Choroid plexus epithelial cell (primary cell): ENCODE measurements at regions not wholly inside any gene's neighbourhood (a gene's known extent, or its start where the extent isn't known, plus 50 kb on each side); places are given as distances from the start of the nearest gene placed in this dataset.

Experiments
- DNase-seq: peaks from one replicate; pipeline ENCODE4 v3.0.0-alpha.2; 2010; ENCODE audit warnings: low read depth
- H3K4me3 ChIP-seq: 2 replicates; pipeline ENCODE4 v1.5.1; 2011; ENCODE audit warnings: low read depth, mild to moderate bottlenecking, control low read depth, low read length, moderate library complexity
- TF ChIP-seq, protein P1 (sequence below): conservative IDR thresholded peaks from 2 replicates; pipeline ENCODE4 v1.5.1; 2011; ENCODE audit warnings: low read depth, mild to moderate bottlenecking, control low read depth, inconsistent platforms, low read length, moderate library complexity

DNA sequence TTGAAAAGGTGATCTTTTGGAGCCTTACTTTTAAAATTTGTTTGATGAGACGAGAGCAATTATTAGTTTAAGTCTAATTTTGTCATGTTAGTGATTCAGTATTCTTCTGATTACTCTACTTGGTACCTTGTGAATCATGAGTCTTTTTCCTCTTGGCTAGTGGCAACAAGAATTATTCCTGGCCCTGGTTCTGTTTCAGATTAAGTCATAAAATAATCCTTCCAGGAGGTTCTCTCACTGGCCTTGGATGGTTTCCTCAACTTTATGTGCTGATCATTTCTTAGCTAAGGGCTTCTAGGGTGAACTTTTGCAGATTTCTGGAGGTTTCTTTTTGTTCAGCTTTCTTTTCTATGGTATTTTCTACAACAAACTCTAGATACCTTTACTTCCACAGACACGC, 741.8 kb upstream of the LUZP2 start:
- no peak overlapping the region for H3K4me3 ChIP-seq
- TF ChIP-seq, protein P1, sequence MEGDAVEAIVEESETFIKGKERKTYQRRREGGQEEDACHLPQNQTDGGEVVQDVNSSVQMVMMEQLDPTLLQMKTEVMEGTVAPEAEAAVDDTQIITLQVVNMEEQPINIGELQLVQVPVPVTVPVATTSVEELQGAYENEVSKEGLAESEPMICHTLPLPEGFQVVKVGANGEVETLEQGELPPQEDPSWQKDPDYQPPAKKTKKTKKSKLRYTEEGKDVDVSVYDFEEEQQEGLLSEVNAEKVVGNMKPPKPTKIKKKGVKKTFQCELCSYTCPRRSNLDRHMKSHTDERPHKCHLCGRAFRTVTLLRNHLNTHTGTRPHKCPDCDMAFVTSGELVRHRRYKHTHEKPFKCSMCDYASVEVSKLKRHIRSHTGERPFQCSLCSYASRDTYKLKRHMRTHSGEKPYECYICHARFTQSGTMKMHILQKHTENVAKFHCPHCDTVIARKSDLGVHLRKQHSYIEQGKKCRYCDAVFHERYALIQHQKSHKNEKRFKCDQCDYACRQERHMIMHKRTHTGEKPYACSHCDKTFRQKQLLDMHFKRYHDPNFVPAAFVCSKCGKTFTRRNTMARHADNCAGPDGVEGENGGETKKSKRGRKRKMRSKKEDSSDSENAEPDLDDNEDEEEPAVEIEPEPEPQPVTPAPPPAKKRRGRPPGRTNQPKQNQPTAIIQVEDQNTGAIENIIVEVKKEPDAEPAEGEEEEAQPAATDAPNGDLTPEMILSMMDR = no peak
- no peak for DNase-seq

DNA sequence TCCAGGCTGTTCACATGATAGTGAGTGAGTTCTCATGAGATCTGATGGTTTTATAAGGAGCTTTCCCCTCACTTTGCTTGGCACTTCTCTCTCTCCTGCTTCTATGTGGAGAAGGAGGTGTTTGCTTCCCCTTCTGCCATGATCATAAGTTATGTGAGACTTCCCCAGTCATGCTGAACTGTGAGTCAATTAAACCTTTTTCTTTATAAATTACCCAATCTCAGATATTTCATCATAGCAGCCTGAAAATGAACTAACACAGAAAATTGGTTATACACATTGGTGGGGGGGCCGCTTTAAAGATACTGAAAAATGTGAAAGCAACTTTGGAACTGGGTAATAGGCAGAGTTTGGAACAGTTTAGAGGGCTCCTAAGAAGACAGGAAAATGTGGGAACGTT, 741.1 kb upstream of the LUZP2 start:
- peak; percentile 23 for DNase-seq
- TF ChIP-seq, protein P1 = no peak
- H3K4me3 ChIP-seq = no peak overlapping the region

DNA sequence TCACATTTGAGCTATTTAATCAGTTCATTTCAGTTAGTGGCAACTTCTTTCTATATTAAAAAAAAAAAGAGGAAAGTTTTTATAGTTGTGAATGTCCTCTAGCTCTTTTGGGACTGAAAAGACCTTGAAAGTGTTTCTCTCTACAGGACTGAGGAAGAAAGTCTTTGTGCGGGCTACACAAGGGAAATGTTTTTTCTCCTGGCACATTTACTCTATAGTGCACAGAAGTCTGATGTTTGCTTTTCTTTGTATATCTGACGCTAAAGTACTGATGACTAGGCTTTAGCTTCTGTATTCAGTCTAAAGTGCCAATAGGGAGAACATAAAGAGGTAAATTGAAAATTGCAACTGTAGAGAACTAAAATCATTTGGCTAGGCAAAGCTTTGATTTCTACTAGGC, 737.4 kb upstream of the LUZP2 start:
- H3K4me3 ChIP-seq = no peak overlapping the region
- TF ChIP-seq, protein P1 = no peak
- no peak for DNase-seq

DNA sequence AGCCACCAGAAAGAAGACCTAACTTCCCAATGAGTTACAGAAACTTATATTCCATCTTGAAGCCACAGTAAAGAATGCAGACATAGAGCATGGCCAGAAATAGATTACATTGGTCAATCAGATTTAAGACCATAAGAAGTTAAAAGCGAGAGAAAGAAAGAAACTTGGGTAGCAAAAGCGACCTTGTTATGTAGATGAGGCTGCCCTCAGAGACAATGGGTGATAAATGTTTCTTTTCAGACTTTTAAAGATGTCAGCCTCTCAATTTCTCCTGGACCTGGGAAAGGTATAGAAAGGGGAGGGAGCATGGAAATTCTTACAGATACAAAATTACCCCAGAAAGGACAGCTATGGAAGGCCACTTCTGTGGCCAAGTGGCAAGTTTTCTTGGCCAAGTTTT, 732.6 kb upstream of the LUZP2 start:
- TF ChIP-seq, protein P1 = no peak
- no peak overlapping the region for H3K4me3 ChIP-seq
- no peak for DNase-seq

DNA sequence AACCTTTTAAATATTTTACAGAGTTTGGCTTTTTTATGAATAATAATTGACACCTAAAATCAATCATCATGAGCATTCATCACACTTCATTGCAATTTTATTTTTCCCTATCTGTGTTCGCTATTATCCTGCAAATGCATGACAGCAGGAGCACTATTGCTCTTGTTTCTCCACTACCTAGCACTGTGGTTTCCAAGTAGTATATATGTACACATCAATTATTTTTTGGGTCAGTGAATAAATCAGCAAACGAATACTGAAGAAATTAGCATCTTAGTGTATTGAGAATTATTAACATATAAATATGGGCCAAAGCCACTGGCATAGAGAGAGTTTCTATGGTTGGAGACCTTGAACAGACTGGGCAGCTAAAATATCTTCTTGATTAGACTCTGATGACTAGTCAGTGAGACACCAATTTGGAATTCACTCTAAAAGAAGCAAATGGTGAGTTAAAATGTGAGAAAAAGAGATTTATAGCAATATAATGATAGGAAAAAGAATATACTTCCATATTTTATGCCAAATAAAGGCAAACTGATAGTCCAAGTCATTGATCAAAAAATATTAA, 731.1 kb upstream of the LUZP2 start:
- peak; percentile 43 for DNase-seq
- H3K4me3 ChIP-seq = no peak overlapping the region
- TF ChIP-seq, protein P1 = no peak

DNA sequence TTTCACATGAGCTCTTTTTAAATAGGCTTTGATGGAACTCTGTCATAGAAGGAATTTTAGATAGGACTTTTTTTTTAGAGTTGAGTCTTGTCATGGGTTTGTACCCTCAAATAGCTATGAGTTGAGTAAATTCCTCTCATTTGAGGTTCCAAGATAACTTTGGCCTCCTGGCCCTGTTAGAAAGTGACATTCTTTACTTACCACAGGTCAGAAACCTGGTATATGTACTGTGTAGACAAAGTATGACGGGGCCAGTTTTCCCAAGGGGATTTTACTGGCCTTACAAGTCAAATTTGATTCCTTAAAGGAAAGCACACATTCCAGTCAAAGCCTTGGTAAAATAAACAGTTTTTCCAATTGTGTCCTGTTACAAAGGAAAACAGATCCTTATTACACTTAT, 729.3 kb upstream of the LUZP2 start:
- TF ChIP-seq, protein P1 = no peak
- H3K4me3 ChIP-seq = no peak overlapping the region
- DNase-seq = no peak

DNA sequence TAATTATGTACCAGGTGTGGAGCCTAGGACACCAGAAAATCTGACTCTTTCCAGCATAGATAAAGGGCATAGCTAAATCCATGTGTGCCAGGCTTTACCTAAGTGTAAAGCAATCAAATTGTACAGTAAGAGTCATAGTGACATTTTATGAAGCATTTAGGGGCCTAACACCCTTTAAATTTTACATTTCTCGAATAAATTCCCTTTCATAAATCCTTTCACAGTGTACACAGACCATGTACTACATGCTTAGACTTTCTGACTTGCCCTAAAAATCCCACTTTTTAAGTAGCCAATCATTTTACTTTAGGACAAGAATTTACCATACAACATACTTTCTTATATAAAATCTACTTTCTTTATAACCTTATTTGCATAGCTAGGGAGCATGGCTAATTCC, 727.6 kb upstream of the LUZP2 start:
- TF ChIP-seq, protein P1 = no peak
- no peak for DNase-seq
- H3K4me3 ChIP-seq = no peak overlapping the region
